Natural killer cell (primary cell): ENCODE measurements at regions not wholly inside any gene's neighbourhood (a gene's known extent, or its start where the extent isn't known, plus 50 kb on each side); places are given as distances from the start of the nearest gene placed in this dataset.
"Not testable (repeated sequence)": the region's sequence is repeated elsewhere in the genome, so short reads cannot be mapped to it uniquely, and the experiment has no call there.

Source experiments
- ATAC-seq, 3 donors: fragments of 150-1000 bp in 2 of 3; fragments of 200-7000 bp in 1 of 3; cut with Tn5 transposase; 1 replicate in 1 of 3; 2 replicates in 2 of 3; pipeline ENCODE4 v1.10.0; 2021; ENCODE audit warnings: mild to moderate bottlenecking in 2 of 3, moderate library complexity in 2 of 3
- DNase-seq, 2 donors: peaks; one replicate each; pipeline versions ENCODE4 v3.0.0 to v3.0.0-alpha.2; 2013 to 2021; ENCODE audit warnings: mixed read lengths in 1 of 2
- H3K27ac ChIP-seq: one replicate; pipeline ENCODE4 v1.5.1; 2013; ENCODE audit warnings: mild to moderate bottlenecking, low read length
- H3K27me3 ChIP-seq: one replicate; pipeline ENCODE4 v1.6.1; 2013; ENCODE audit warnings: low read length; ENCODE audit not compliant: control insufficient read depth, insufficient read depth
- H3K36me3 ChIP-seq: one replicate; pipeline ENCODE4 v1.6.1; 2013; ENCODE audit warnings: low read length; ENCODE audit not compliant: control insufficient read depth, insufficient read depth
- H3K4me1 ChIP-seq: one replicate; pipeline ENCODE4 v1.6.1; 2013; ENCODE audit warnings: low read length; ENCODE audit not compliant: control insufficient read depth, insufficient read depth
- H3K4me3 ChIP-seq: one replicate; pipeline ENCODE4 v1.5.1; 2013; ENCODE audit warnings: low read length
- H3K9me3 ChIP-seq: one replicate; pipeline ENCODE4 v1.6.1; 2013; ENCODE audit warnings: low read length; ENCODE audit not compliant: control insufficient read depth, insufficient read depth
- H3K27ac Mint-ChIP-seq, 2 donors: one replicate each; pipeline ENCODE4 v1.8.0; 2022; ENCODE audit warnings: mild to moderate bottlenecking in 2 of 2, mixed read lengths in 2 of 2, moderate library complexity in 1 of 2
- H3K27me3 Mint-ChIP-seq, 2 donors: one replicate each; pipeline ENCODE4 v1.8.0; 2022; ENCODE audit warnings: low read depth in 2 of 2, mixed read lengths in 2 of 2
- H3K36me3 Mint-ChIP-seq: one replicate; pipeline ENCODE4 v1.8.0; 2022; ENCODE audit warnings: mixed read lengths
- H3K4me1 Mint-ChIP-seq, 2 donors: one replicate each; pipeline ENCODE4 v1.8.0; 2022; ENCODE audit warnings: mixed read lengths in 2 of 2
- H3K4me3 Mint-ChIP-seq: one replicate; pipeline ENCODE4 v1.8.0; 2022; ENCODE audit warnings: mild to moderate bottlenecking, moderate library complexity, mixed read lengths
- H3K9me3 Mint-ChIP-seq, 2 donors: one replicate each; pipeline ENCODE4 v1.8.0; 2022; ENCODE audit warnings: mixed read lengths in 2 of 2
- WGBS: methylation state at CpG from one replicate; pipeline ENCODE4 v1.1.7; 2013; ENCODE audit warnings: missing lambda C conversion rate; ENCODE audit not compliant: insufficient coverage; 5-methylcytosine and 5-hydroxymethylcytosine counted together
- intact Hi-C: fragments of 100-400 bp; cut with micrococcal nuclease; formaldehyde crosslinking; loops from one replicate; pipeline ENCODE4 v1.14.2; 2022
- TF ChIP-seq, protein P1 (sequence below): fragments of 200-600 bp; IDR thresholded peaks from one replicate; pipeline ENCODE4 v1.8.0; 2022; ENCODE audit warnings: antibody characterized with exemption

DNA sequence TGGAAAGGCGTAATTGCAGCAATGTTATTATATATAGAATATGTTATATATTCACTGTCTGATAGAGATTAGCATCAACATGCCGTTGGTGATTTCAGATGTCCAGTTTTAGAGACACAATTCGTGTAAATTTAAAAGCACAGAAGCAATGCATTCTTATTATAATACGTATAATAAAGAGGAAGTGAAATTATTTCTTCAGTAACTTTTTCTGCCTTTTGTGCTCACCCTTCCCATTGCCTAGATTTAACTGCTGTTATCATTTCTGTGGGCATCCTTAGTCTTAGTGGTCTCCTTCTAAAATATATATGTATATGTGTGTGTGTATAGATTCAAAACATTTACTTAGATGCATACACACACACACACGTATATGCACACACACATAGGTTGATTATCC lies 592.5 kb upstream of the GOLIM4 start:
- Mint-ChIP-seq H3K36me3 (no peaks in the 10 kb centered on the region), H3K4me3 (no peak overlapping the region), H3K27me3 (no peaks in the 10 kb centered on the region), H3K9me3 (peaks cover 5 to 7% of the 10 kb centered on the region in 2 donors), H3K4me1 (no peaks in the 10 kb centered on the region), H3K27ac (no peak overlapping the region)
- ATAC-seq: no peak
- Histone ChIP-seq H3K27me3 (no peaks in the 10 kb centered on the region), H3K9me3 (no peaks in the 10 kb centered on the region), H3K27ac (no peak overlapping the region), H3K4me1 (no peaks in the 10 kb centered on the region), H3K36me3 (no peaks in the 10 kb centered on the region), H3K4me3 (no peak overlapping the region)
- intact Hi-C loops: no loop called here
- DNase-seq: no peak
- TF ChIP-seq, protein P1, sequence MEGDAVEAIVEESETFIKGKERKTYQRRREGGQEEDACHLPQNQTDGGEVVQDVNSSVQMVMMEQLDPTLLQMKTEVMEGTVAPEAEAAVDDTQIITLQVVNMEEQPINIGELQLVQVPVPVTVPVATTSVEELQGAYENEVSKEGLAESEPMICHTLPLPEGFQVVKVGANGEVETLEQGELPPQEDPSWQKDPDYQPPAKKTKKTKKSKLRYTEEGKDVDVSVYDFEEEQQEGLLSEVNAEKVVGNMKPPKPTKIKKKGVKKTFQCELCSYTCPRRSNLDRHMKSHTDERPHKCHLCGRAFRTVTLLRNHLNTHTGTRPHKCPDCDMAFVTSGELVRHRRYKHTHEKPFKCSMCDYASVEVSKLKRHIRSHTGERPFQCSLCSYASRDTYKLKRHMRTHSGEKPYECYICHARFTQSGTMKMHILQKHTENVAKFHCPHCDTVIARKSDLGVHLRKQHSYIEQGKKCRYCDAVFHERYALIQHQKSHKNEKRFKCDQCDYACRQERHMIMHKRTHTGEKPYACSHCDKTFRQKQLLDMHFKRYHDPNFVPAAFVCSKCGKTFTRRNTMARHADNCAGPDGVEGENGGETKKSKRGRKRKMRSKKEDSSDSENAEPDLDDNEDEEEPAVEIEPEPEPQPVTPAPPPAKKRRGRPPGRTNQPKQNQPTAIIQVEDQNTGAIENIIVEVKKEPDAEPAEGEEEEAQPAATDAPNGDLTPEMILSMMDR: no peak
- WGBS: no CpG with 5 or more reads among the region's 5 CpGs

DNA sequence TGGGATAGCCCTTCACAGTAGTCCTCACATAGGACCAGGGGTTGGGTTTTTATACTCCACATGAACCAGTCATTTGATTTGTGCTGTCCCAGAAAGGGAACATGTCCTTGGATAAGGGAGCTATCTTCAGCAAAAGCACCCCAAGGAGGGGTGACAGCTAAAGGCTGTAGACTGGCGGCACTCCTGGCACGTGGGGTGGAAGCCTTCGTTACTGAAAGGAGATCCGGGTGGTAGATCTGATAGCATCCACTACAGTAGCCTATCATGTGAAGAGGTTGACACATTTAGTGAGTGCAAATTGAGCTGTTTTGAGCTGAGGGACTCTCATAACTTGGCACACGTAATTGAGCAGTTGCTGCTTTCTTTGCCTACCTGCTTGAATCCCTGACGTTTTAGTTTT lies 588.8 kb upstream of the GOLIM4 start:
- WGBS: 91% methylated on average over 6 of the region's 6 CpGs
- intact Hi-C loops: no loop called here
- H3K4me1 ChIP-seq: no peaks in the 10 kb centered on the region
- Mint-ChIP-seq H3K36me3 (no peaks in the 10 kb centered on the region), H3K27me3 (no peaks in the 10 kb centered on the region), H3K4me3 (no peak overlapping the region), H3K4me1 (no peaks in the 10 kb centered on the region), H3K27ac (no peak overlapping the region), H3K9me3 (peaks cover 2% of the 10 kb centered on the region in 2 donors)
- H3K4me3 ChIP-seq: no peak overlapping the region
- H3K9me3 ChIP-seq: no peaks in the 10 kb centered on the region
- TF ChIP-seq, protein P1: no peak
- DNase-seq (no peak), ATAC-seq (no peak)
- H3K36me3 ChIP-seq: no peaks in the 10 kb centered on the region
- no peak overlapping the region for H3K27ac ChIP-seq
- no peaks in the 10 kb centered on the region for H3K27me3 ChIP-seq

DNA sequence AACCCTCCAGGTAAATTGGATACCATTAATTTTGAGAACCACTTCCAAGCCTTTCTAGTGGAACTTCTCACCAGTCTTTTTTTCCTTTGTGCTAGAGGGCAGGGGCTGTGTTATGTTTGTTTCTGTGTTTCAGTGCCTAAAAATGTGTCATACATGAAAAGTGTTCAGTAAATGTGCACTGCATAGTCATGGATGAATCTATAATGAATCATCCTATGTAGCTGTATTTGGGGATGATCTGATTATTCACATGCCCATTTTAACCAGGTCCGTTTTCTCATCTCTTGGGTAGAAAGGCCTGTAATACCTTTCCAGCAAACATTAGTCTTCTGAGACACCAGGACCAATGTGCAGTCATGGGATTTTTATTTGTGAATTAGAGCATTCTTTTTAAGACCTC lies 583.0 kb upstream of the GOLIM4 start:
- Mint-ChIP-seq H3K27me3 (no peaks in the 10 kb centered on the region), H3K9me3 (peaks cover 2% of the 10 kb centered on the region in 2 donors), H3K4me3 (no peak overlapping the region), H3K4me1 (no peaks in the 10 kb centered on the region), H3K27ac (no peak overlapping the region), H3K36me3 (no peaks in the 10 kb centered on the region)
- no peaks in the 10 kb centered on the region for H3K36me3 ChIP-seq
- 100% methylated on average over 1 of the region's 1 CpG for WGBS
- H3K27ac ChIP-seq: no peak overlapping the region
- no peaks in the 10 kb centered on the region for H3K9me3 ChIP-seq
- ATAC-seq (no peak), DNase-seq (no peak)
- H3K4me3 ChIP-seq: no peak overlapping the region
- H3K27me3 ChIP-seq: no peaks in the 10 kb centered on the region
- TF ChIP-seq, protein P1: no peak
- H3K4me1 ChIP-seq: no peaks in the 10 kb centered on the region
- intact Hi-C loops: no loop called here

DNA sequence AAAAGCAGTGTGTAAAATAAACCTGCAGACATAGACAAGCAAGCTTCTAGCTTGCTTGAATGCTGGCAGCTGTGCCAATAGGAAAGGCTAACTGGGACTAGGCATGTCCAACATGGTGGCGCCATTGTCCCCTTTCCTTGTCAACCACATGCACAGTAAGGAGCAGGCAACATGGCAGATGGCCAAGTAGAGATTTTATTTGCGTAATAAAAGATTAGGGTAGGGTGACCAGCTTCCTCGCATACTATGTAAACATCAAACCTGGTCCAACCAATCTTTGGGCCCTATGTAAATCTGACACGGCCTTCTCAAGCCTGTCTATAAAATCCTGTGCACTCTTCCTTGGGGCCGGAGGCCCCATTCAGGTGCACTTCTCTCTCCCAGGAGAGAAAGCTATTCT lies 575.4 kb upstream of the GOLIM4 start:
- Mint-ChIP-seq H3K9me3 (peaks cover 2 to 3% of the 10 kb centered on the region in 2 donors), H3K27ac (no peak overlapping the region), H3K4me1 (no peaks in the 10 kb centered on the region), H3K27me3 (no peaks in the 10 kb centered on the region), H3K4me3 (no peak overlapping the region), H3K36me3 (no peaks in the 10 kb centered on the region)
- H3K4me1 ChIP-seq: no peaks in the 10 kb centered on the region
- 89% methylated on average over 5 of the region's 5 CpGs for WGBS
- ATAC-seq: no peak
- H3K27ac ChIP-seq: no peak overlapping the region
- H3K36me3 ChIP-seq: no peaks in the 10 kb centered on the region
- H3K4me3 ChIP-seq: no peak overlapping the region
- no peaks in the 10 kb centered on the region for H3K27me3 ChIP-seq
- TF ChIP-seq, protein P1: no peak
- no peak for DNase-seq
- intact Hi-C loops: no loop called here
- H3K9me3 ChIP-seq: no peaks in the 10 kb centered on the region

DNA sequence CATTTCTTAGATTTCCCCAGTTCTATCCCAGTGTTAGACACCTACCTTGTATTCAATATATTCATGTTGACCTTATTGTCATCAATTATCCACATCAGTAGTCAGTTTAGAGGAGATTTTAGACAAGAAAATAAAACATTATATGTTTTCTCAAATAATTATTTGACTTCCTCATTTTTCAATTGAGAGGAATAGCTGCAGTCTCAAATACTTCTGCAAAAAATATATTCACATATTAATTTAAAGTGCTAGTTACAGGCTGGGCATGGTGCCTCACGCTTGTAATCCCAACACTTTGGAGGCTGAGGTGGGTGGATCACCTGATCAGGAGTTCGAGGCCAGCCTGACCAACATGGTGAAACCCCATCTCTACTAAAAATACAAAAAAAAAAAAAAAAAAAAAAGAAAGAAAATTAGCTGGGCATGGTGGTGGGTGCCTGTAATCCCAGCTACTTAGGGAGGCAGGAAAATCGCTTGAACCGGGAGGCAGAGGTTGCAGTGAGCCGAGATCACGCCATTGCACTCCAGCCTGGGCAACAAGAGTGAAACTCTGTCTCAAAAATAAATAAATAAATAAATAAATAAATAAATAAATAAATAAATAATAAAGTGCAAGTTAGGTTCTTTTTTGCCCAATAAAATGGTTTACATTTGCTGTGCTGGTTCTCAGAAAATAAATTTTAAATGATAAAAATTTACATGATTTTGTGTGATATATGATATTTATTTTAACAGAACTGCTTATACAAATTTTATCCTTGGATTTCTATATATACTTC lies 565.3 kb upstream of the GOLIM4 start:
- DNase-seq, intact Hi-C loops, H3K4me3 Mint-ChIP-seq, H3K9me3 ChIP-seq, H3K27ac Mint-ChIP-seq, ATAC-seq, H3K27me3 ChIP-seq, H3K4me3 ChIP-seq, H3K27me3 Mint-ChIP-seq, H3K4me1 Mint-ChIP-seq, H3K9me3 Mint-ChIP-seq, H3K4me1 ChIP-seq, H3K36me3 Mint-ChIP-seq, H3K36me3 ChIP-seq, H3K27ac ChIP-seq: not testable (repeated sequence)
- 91% methylated on average over 4 of the region's 6 CpGs for WGBS
